Neural progenitor cell (in vitro differentiated cells): ENCODE measurements at regions not wholly inside any gene's neighbourhood (a gene's known extent, or its start where the extent isn't known, plus 50 kb on each side); places are given as distances from the start of the nearest gene placed in this dataset.

Experiments
- CTCF ChIP-seq: fragments of 200-600 bp; sonication (generic); IDR thresholded peaks from 2 replicates; pipeline ENCODE4 v1.5.1; 2017; ENCODE audit warnings: antibody characterized with exemption, mild to moderate bottlenecking
- EZH2phosphoT487 ChIP-seq: fragments of 200-600 bp; sonication (generic); IDR thresholded peaks from 2 replicates; pipeline ENCODE4 v1.6.1; 2017; ENCODE audit warnings: antibody characterized with exemption

GRCh38 chr12:107458990-107459389 is 226.6 kb upstream of the PWP1 start:
- TF ChIP-seq CTCF (no peak), EZH2phosphoT487 (no peak)
